Astrocyte of the spinal cord (primary cell): ENCODE measurements at regions not wholly inside any gene's neighbourhood (a gene's known extent, or its start where the extent isn't known, plus 50 kb on each side); places are given as distances from the start of the nearest gene placed in this dataset.

ENCODE experiments used
- DNase-seq: peaks from one replicate; pipeline ENCODE4 v3.0.0; 2011; ENCODE audit warnings: low read depth, low spot score
- H3K4me3 ChIP-seq: 2 replicates; pipeline ENCODE4 v1.5.1; 2011; ENCODE audit warnings: low read depth, mild to moderate bottlenecking, low read length, moderate library complexity
- in situ Hi-C: cut with HindIII; loops from 2 replicates; pipeline ENCODE4 v1.10.0; 2017; ENCODE audit warnings: low sequenced_read_pairs
- TF ChIP-seq, protein P1 (sequence below): IDR thresholded peaks from 2 replicates; pipeline ENCODE4 v1.5.1; 2012; ENCODE audit warnings: low read depth, mild to moderate bottlenecking, low read length, inconsistent platforms

- TF ChIP-seq, protein P1, sequence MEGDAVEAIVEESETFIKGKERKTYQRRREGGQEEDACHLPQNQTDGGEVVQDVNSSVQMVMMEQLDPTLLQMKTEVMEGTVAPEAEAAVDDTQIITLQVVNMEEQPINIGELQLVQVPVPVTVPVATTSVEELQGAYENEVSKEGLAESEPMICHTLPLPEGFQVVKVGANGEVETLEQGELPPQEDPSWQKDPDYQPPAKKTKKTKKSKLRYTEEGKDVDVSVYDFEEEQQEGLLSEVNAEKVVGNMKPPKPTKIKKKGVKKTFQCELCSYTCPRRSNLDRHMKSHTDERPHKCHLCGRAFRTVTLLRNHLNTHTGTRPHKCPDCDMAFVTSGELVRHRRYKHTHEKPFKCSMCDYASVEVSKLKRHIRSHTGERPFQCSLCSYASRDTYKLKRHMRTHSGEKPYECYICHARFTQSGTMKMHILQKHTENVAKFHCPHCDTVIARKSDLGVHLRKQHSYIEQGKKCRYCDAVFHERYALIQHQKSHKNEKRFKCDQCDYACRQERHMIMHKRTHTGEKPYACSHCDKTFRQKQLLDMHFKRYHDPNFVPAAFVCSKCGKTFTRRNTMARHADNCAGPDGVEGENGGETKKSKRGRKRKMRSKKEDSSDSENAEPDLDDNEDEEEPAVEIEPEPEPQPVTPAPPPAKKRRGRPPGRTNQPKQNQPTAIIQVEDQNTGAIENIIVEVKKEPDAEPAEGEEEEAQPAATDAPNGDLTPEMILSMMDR, result no peak
- in situ Hi-C loops, result no loop called here
- no peak overlapping the region for H3K4me3 ChIP-seq
- no peak for DNase-seq
Measured at GRCh38 chr9:107759823-107760166, 270.2 kb upstream of the KLF4 start.

- H3K4me3 ChIP-seq, result no peak overlapping the region
- DNase-seq, result no peak
- in situ Hi-C loops, result no loop called here
- TF ChIP-seq, protein P1, result no peak
Measured at GRCh38 chr9:107759009-107759822, 269.6 kb upstream of the KLF4 start.

DNA sequence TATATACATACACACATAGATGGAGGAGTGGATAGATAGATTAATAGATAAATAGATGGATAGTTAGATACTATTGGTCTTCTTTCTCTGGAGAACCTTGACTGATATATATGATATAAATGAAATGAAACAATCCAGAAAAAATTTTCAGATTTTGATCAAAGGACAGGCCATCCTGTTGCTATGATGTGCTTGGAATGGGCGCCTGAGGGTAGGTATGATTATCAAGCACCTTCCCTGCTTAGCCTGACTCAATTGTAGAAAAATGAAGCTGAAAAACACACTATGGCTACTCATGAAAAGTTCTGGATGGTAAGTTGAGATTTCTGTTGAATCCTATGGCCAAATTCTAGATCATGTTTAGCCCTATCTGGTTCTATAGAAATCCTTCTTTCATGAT lies 266.5 kb upstream of the KLF4 start:
- no peak overlapping the region for H3K4me3 ChIP-seq
- in situ Hi-C loops, result no loop called here
- TF ChIP-seq, protein P1, result no peak
- DNase-seq, result no peak

DNA sequence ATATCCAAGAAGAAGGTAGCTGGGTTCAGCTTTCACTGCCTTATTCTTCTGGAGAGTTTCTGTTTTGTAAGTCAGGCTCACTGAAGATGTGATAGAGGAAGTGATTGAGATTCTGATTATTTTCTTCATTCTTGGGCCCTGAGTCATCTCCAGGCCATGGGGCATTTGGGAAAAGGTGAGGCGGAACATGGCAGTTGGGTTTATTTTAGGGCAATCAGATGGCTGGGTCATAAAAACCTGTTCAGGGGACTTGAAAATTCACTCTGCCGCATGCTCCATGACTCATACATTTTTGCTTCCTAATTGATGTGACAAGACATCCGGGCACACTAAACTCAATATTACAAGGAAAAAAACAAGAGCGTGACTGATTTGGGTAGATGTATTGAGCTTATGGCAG lies 265.7 kb upstream of the KLF4 start:
- no peak overlapping the region for H3K4me3 ChIP-seq
- TF ChIP-seq, protein P1, result no peak
- DNase-seq, result peak; percentile 67
- in situ Hi-C loops, result no loop called here

DNA sequence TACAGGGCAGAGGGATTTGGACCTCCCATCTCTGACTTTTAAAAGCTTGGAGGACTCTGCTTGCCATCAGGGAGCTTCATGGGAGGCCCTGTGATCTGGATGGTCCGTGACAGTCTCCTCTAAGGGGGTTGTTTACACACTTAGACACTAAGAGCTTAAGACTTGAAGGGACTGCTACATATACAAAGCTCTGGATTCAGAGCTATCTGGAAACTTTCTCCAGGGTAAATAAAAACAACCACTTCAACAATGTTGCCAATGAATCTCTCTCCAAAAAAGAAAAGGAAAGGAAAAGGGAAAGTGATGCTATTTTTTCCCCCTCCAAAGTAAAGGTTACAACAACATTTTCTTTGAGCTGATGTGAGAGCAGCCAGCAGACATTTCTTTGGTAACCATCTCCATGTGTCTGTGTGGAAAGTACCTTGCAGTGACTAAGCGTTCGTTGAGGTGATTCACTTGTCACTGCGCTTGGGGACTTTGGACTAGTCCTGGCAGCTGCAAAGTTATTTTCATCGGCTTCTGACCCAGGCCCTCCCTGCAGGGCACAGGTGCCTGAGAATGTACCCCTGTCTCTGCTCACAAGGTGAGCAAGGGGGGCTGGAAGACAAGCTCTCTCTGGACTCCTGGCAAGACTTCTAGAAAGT lies 262.1 kb upstream of the KLF4 start:
- TF ChIP-seq, protein P1, result no peak
- no peak overlapping the region for H3K4me3 ChIP-seq
- DNase-seq, result peak; percentile 78
- in situ Hi-C loops, result no loop called here

- in situ Hi-C loops, result no loop called here
- no peak overlapping the region for H3K4me3 ChIP-seq
- peak; percentile 99 for DNase-seq
- TF ChIP-seq, protein P1, result no peak
Measured at GRCh38 chr9:107750741-107751566, 261.4 kb upstream of the KLF4 start.
